ENCODE measurements at regions not wholly inside any gene's neighbourhood (a gene's known extent, or its start where the extent isn't known, plus 50 kb on each side); places are given as distances from the start of the nearest gene placed in this dataset.

DNA sequence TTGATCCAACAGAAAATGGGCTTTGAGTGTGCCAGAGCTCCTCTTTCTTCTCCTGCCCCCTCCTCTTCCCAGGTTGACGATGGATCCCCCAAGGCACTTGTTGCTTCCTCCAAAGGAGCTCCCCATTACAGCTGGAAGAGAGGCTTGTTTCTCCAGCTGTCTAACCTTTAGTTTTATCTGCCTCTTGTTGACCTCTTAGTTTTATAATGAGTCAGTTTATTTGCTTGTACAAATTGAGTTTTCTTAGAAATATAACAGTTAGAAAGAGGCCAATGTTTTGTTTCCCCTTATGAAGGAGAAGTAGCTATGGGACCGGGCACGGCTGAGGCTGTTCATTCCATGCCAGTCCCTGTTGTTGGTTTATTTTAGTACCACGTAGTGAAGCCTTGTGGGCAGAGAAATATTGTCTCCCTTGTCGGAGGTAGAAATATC is 158.2 kb downstream of the SPRY1 start:
- H3K4me1 Mint-ChIP-seq, result no peaks in the 10 kb centered on the region
- CTCF ChIA-PET, result interaction anchor here (1.0 to 1.6 kb wide), 3 partner anchors 10 to 20 kb away, joined by 3 read pairs; no protein-coding TSS in a partner anchor

DNA sequence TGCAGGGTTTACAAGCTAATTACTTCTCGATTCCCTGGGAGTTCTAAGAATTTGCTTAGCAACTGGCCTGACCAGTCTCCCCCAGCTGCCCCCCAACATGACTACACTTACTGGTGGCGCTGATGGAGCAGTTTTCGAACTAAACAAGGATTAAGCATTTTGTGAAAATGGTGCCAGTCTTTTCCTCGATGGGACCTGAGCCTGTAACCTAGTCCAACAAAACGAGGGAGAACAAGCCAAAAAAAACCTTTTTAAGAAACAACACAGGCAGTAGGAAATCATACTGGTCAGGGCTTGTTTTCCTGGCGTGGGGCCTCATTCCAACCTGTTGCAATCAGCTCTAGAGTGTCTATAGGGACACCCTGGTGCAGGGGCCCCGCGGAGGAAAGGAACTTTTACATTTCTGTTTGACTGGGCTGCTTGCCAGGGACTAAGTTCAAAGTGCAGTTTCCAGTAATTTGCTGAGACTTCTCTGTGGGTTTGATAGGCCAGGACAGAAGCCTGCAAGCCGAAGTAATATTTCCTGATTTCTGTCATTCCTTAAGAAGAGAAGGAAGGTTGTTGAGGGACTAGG is 158.7 kb downstream of the SPRY1 start:
- Mint-ChIP-seq H3K27me3 (peaks cover 5% of the 10 kb centered on the region), H3K27ac (no peak overlapping the region), H3K36me3 (ENCODE audit: low read depth) (no peaks in the 10 kb centered on the region), H3K4me3 (no peak overlapping the region), H3K9me3 (no peaks in the 10 kb centered on the region), H3K4me1 (no peaks in the 10 kb centered on the region)
- ChIA-PET CTCF (interaction anchor here (1.0 to 1.3 kb wide), 2 partner anchors 10 to 20 kb away, joined by 3 read pairs; no protein-coding TSS in a partner anchor), POLR2A (no interaction called here)
- no peak for DNase-seq

More for the DNA sequence above, 158.2 kb downstream of the SPRY1 start:
- Mint-ChIP-seq H3K27me3 (peaks cover 3% of the 10 kb centered on the region), H3K9me3 (no peaks in the 10 kb centered on the region), H3K4me3 (no peak overlapping the region), H3K27ac (no peak overlapping the region), H3K36me3 (ENCODE audit: low read depth) (no peaks in the 10 kb centered on the region)
- POLR2A ChIA-PET, result no interaction called here
- DNase-seq, result no peak

DNA sequence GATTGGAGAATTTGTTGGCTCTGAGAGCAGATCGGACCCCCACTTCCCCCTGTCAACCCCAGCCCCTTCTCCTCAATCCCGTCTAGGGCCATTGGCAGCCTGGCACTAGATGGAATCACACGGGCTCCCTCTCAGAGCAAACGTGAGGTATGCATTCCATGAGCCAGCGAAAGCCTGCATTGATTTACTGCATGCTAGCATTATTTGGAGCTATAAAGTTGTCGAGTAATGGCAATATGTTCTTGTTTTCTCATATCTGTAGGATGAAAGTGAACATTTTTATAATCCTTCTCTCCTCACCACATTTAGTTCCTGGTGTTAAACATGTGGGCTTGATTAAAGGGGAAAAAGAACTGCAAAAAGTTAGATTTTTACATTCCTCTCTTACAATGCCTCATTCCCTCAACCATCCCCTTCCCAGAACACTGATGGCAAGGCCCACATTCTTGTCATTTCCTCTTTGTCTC is 159.2 kb downstream of the SPRY1 start:
- ChIA-PET CTCF (interaction anchor here (1.3 kb wide), 1 partner anchor 9 kb away, joined by 3 read pairs; no protein-coding TSS in a partner anchor), POLR2A (no interaction called here)
- no peaks in the 10 kb centered on the region for H3K9me3 Mint-ChIP-seq
- no peaks in the 10 kb centered on the region for H3K36me3 Mint-ChIP-seq (ENCODE audit: low read depth)
- H3K4me1 Mint-ChIP-seq, result no peaks in the 10 kb centered on the region
- peaks cover 9% of the 10 kb centered on the region for H3K27me3 Mint-ChIP-seq
- no peak overlapping the region for H3K4me3 Mint-ChIP-seq
- no peak overlapping the region for H3K27ac Mint-ChIP-seq
- no peak for DNase-seq

DNA sequence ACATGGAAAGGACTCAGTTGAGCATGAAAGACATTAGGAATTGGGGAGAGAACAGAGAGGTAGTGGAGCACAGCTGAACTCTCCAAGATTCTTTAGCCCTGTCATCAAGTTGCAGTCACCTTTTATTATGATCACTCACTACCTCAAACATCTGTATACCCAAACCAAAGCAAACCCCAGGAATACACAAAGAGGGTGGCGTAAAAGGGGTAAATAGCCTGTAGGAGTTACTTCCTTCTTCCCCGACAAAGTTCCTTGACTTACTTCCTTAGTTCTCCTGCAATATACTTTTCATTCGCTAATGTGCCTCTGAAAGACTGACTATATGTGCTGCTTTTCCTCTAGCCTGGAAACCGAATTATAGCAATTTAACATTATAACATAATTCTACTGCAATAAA is 159.9 kb downstream of the SPRY1 start:
- Mint-ChIP-seq H3K9me3 (no peaks in the 10 kb centered on the region), H3K4me1 (no peaks in the 10 kb centered on the region), H3K4me3 (no peak overlapping the region), H3K36me3 (ENCODE audit: low read depth) (no peaks in the 10 kb centered on the region), H3K27ac (no peak overlapping the region), H3K27me3 (peaks cover 9% of the 10 kb centered on the region)
- ChIA-PET CTCF (interaction anchor here (1.1 kb wide), 1 partner anchor 13 kb away, joined by 3 read pairs; no protein-coding TSS in a partner anchor), POLR2A (no interaction called here)
- DNase-seq, result no peak

DNA sequence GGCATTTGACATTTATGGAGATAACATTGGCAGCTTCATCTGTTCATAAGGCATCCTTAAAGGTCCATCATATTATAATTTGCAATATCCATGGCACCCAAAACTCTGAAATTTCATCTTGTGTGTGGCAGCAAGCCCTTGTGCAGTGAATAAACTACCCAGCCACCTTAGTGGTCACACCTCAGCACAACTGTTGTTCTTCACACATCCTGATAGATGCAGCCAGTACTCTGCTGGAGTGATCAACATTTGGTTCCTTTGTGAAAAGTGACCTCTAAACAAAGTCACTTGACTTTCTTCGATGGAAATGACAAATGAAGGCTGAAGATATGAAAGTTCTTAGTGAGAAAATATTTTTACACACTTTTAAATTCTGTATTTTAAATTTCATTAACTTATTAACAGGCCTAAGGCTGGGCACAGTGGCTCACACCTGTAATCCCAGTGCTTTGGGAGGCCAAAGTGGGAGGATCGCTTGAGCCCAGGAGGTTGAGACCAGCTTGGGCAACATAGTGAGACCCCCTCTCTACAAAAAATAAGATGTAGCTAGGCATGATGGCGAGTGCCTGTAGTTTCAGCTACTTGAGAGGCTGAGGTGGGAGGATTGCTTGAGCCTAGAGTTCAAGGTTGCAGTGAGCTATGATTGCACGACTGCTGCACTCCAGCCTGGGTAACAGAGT is 161.4 kb downstream of the SPRY1 start:
- H3K36me3 Mint-ChIP-seq (ENCODE audit: low read depth), result no peaks in the 10 kb centered on the region
- H3K9me3 Mint-ChIP-seq, result no peaks in the 10 kb centered on the region
- no peak overlapping the region for H3K27ac Mint-ChIP-seq
- H3K4me3 Mint-ChIP-seq, result no peak overlapping the region
- no peaks in the 10 kb centered on the region for H3K4me1 Mint-ChIP-seq
- peaks cover 11% of the 10 kb centered on the region for H3K27me3 Mint-ChIP-seq
- CTCF ChIA-PET, result interaction anchor here (1.1 kb wide), 1 partner anchor 15 kb away, joined by 3 read pairs; no protein-coding TSS in a partner anchor
- DNase-seq, result no peak
- POLR2A ChIA-PET, result no interaction called here

DNA sequence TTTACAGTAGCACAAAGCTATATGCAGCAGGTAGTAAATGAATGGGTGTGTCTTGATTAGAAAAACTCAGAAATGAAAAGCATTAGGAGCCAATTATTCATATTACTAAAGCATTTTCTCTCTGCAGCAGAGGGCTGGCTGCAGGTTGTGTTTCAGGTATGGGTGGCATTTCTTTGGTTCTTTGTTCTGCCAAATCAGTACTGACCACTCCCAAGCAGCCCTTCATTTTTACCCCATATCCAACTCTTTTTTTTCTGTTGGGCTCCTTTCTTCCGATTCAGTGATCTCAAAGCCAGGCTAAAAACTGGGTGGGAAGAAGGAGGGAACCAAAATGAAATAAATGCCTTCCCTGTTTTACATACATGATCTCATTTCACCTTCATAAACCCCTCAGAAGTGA is 162.3 kb downstream of the SPRY1 start:
- H3K4me1 Mint-ChIP-seq, result no peaks in the 10 kb centered on the region
- POLR2A ChIA-PET, result no interaction called here
- no peak for DNase-seq
- no peaks in the 10 kb centered on the region for H3K36me3 Mint-ChIP-seq (ENCODE audit: low read depth)
- CTCF ChIA-PET, result no interaction called here
- H3K4me3 Mint-ChIP-seq, result no peak overlapping the region
- H3K9me3 Mint-ChIP-seq, result no peaks in the 10 kb centered on the region
- H3K27ac Mint-ChIP-seq, result no peak overlapping the region
- peaks cover 11% of the 10 kb centered on the region for H3K27me3 Mint-ChIP-seq

DNA sequence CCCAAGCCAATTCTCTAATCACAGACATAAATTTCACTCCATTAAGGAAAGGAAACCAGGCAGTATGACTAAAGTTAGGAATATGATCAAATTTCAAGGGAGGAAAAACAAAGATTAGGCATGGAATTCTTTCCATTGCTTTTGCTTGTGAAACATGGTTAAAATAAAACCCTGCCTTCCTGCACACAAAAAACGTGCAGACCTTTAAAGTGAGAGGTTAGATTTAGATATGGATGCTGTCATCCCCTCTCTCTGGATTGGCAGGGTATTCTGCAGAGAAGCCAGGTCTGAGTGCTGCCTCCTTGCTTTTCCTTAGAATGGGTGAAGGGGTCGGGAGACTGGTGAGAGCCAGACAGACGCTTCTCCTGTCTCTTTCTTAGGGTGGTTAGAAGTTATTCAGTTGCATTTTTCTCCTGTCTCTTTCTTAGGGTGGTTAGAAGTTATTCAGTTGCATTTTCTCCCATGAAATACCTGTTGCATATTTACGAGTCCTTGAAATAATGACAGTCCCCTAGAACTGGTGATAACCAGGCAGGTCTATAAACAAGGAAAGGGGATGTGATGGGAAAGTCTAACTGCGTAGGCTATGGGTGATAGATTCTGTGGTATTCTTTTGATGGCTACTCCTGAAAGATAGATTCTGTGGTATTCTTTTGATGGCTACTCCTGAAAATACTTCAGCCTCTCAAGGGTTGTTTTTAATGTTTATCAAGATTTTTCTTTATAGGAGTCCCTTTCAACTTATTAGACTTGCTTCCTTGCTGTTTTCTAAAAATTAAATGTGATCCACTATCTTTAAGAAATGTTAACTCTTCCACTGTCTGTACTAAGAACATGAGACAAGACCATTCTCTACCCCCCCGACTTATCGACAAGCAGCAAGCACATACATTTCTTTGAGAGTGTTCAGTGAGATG is 163.6 kb downstream of the SPRY1 start:
- no peaks in the 10 kb centered on the region for H3K36me3 Mint-ChIP-seq (ENCODE audit: low read depth)
- CTCF ChIA-PET, result no interaction called here
- no peak overlapping the region for H3K27ac Mint-ChIP-seq
- H3K9me3 Mint-ChIP-seq, result no peaks in the 10 kb centered on the region
- peaks cover 11% of the 10 kb centered on the region for H3K27me3 Mint-ChIP-seq
- no peak for DNase-seq
- H3K4me3 Mint-ChIP-seq, result no peak overlapping the region
- POLR2A ChIA-PET, result no interaction called here
- H3K4me1 Mint-ChIP-seq, result peaks cover 1% of the 10 kb centered on the region

DNA sequence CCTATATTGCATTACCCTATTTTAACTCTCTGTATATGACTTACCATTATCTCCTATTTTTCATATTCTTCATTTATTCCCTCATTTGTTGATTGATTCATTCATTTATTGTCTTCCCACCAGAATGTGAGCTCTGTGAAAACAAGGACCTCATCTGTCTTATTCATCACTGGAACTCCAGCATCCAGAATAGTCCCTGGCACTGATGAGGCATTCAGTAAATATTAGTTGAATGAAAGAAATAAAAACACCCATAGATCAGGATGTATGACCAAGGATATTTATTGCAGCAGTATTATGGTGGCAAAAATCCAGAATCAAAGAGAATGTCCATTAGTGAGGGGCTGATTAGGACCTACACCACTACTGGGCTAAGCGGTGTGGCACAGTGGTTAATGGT is 164.9 kb downstream of the SPRY1 start:
- Mint-ChIP-seq H3K4me3 (no peak overlapping the region), H3K36me3 (ENCODE audit: low read depth) (no peaks in the 10 kb centered on the region), H3K27me3 (peaks cover 18% of the 10 kb centered on the region), H3K9me3 (peaks cover 3% of the 10 kb centered on the region), H3K4me1 (peaks cover 1% of the 10 kb centered on the region), H3K27ac (no peak overlapping the region)
- ChIA-PET POLR2A (no interaction called here), CTCF (no interaction called here)
- DNase-seq, result no peak

DNA sequence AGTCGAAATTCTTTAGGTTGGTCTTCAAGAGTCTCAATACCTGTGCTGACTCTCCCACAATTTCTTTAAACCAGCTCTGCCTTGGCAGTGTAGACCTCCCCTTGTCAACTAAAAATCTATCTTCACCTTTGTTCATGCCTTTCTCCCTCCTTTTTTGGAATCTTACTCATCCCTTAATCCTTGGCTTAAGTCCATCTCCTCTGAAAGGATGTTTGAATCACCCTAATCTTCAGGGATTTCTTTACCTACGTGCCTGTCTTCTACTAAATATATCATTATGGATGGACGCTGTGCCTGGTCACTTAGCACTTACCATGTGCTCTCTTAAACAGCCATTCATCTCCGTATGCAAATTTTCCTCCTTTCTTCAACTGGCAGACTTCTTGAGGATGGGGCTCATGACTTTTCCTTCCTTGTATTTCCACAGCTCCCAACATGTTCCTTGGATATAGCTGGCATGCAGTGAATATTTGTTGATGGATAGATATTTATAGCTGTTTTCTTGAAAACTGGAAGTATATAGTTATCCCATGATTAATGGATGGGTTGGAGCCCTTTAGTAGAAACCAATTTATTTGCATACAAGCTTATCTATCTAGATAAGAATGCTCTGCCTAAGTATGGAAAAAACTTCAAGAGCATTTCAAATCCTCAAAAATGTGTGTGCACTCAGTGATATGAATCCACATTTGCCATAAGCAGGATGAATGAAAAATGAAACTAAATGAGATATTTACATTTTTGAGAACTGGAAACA is 166.6 kb downstream of the SPRY1 start:
- POLR2A ChIA-PET, result no interaction called here

DNA sequence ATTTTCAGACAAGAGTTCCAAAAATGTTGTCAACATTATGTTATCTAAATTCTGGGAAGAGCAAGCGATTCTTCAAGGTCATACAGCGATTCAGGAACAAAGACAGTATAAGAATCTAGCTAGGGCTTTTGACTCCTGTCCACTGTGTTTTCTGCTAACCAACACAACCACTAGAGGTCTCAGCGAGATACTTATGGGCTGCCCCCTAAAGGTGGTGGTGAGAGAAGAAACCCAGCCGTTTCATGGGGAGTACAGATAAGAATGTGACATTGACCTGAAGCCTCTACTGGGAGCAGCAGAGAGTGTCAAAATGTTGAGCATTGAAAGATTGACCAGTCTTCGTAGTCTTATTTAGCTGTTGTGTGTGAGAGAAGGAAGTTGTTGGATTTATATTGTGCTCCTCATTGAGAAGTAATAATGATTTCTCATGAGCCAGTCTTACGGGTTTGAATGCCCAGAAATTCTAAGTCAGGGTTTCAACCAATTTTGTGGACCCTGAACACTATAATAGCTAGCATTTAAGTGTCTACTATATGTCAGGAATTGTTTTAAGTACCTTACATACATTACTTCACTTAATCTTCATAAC is 168.3 kb downstream of the SPRY1 start:
- no peaks in the 10 kb centered on the region for H3K36me3 Mint-ChIP-seq (ENCODE audit: low read depth)
- DNase-seq, result peak; percentile 69
- ChIA-PET CTCF (interaction anchor here (0.5 to 2.5 kb wide), 12 partner anchors 10 to 170 kb away, joined by 3 to 17 read pairs (median 3); no protein-coding TSS in a partner anchor), POLR2A (no interaction called here)
- peaks cover 3% of the 10 kb centered on the region for H3K9me3 Mint-ChIP-seq
- H3K27me3 Mint-ChIP-seq, result peaks cover 20% of the 10 kb centered on the region
- no peak overlapping the region for H3K4me3 Mint-ChIP-seq
- peaks cover 1% of the 10 kb centered on the region for H3K4me1 Mint-ChIP-seq
- no peak overlapping the region for H3K27ac Mint-ChIP-seq

More for the DNA sequence above, 166.6 kb downstream of the SPRY1 start:
- peaks cover 3% of the 10 kb centered on the region for H3K9me3 Mint-ChIP-seq
- H3K4me1 Mint-ChIP-seq, result peaks cover 1% of the 10 kb centered on the region
- no peak for DNase-seq
- H3K27me3 Mint-ChIP-seq, result peaks cover 22% of the 10 kb centered on the region
- H3K4me3 Mint-ChIP-seq, result no peak overlapping the region
- H3K36me3 Mint-ChIP-seq (ENCODE audit: low read depth), result no peaks in the 10 kb centered on the region
- no peak overlapping the region for H3K27ac Mint-ChIP-seq
- CTCF ChIA-PET, result interaction anchor here (0.9 to 2.5 kb wide), 5 partner anchors 12 to 166 kb away, joined by 3 to 17 read pairs (median 5); no protein-coding TSS in a partner anchor

DNA sequence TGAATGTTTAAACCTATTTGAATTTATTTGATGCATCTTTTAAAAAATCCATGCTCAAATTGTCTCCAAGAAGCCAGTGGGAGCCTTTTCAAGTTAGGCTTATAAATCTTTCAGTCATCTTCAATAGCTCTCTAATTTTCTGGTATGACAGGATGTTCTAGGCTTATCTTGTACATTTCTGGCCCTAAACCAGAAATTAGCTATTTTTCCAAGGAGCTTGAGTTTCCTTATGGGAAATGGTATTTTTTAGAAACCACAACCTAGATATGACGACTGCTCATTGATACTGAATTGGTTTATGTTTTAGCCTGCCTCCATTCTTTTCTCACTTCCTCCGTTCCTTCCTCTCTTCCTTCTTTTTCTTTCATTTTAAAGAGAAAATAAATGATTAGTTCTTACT is 172.3 kb downstream of the SPRY1 start:
- Mint-ChIP-seq H3K9me3 (peaks cover 3% of the 10 kb centered on the region), H3K27me3 (peaks cover 12% of the 10 kb centered on the region), H3K36me3 (ENCODE audit: low read depth) (no peaks in the 10 kb centered on the region), H3K4me1 (peaks cover 1% of the 10 kb centered on the region), H3K27ac (no peak overlapping the region), H3K4me3 (no peak overlapping the region)
- ChIA-PET CTCF (interaction anchor here (1.1 kb wide), 1 partner anchor 12 kb away, joined by 3 read pairs; no protein-coding TSS in a partner anchor), POLR2A (no interaction called here)
- DNase-seq, result no peak

DNA sequence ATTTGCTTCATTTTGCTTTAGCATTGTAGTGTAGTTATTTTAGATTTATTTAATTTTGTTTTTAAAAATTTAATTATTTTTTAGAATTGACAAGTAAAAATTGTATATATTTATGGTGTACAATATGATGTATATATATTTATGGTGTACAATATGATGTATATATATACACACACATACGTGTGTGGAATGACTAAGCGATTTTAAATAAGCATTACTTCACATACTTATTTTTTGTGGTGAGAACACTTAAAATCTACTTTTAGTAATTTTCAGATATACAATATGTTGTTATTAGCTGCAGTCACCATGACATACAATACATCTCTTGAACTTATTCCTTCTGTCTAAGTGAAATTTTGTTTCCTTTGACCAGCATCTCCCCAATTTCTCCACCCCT is 172.9 kb downstream of the SPRY1 start:
- H3K27me3 Mint-ChIP-seq, result peaks cover 12% of the 10 kb centered on the region
- ChIA-PET CTCF (no interaction called here), POLR2A (no interaction called here)
- no peaks in the 10 kb centered on the region for H3K36me3 Mint-ChIP-seq (ENCODE audit: low read depth)
- peaks cover 3% of the 10 kb centered on the region for H3K9me3 Mint-ChIP-seq
- H3K27ac Mint-ChIP-seq, result no peak overlapping the region
- H3K4me1 Mint-ChIP-seq, result peaks cover 1% of the 10 kb centered on the region
- H3K4me3 Mint-ChIP-seq, result no peak overlapping the region
- no peak for DNase-seq
